ENCODE measurements at regions not wholly inside any gene's neighbourhood (a gene's known extent, or its start where the extent isn't known, plus 50 kb on each side); places are given as distances from the start of the nearest gene placed in this dataset.

GRCh38 chr1:217955723-217956122, 324.6 kb downstream of the SPATA17 start:
- H3K4me3 ChIP-seq (ENCODE audit: insufficient read depth, low read length, poor library complexity, severe bottlenecking), result no peak overlapping the region
- H4K20me1 ChIP-seq (ENCODE audit: low read depth, low read length), result no peaks in the 10 kb centered on the region
- H3K27ac ChIP-seq (ENCODE audit: low read depth, low read length), result no peak overlapping the region
- H3F3A ChIP-seq (ENCODE audit: insufficient read depth), result no peaks in the 10 kb centered on the region
- H2AFZ ChIP-seq (ENCODE audit: low read depth, low read length, severe bottlenecking), result no peak overlapping the region
- H3K27me3 ChIP-seq (ENCODE audit: low read length), result no peaks in the 10 kb centered on the region
- no peaks in the 10 kb centered on the region for H3K79me2 ChIP-seq (ENCODE audit: insufficient read depth, low read length)
- no peaks in the 10 kb centered on the region for H3K36me3 ChIP-seq (ENCODE audit: low read length)
- H3K9me2 ChIP-seq (replicated peaks; ENCODE audit: insufficient read depth, low read length), result no peaks in the 10 kb centered on the region
- H3K9me3 ChIP-seq (ENCODE audit: insufficient read depth, low read length), result no peaks in the 10 kb centered on the region
- H3K9ac ChIP-seq (ENCODE audit: low read length), result no peak overlapping the region
- TF ChIP-seq EZH2phosphoT487 (conservative IDR thresholded peaks at IDR 0.05; ENCODE audit: low read length) (no peak), CTCF (IDR thresholded peaks at IDR 0.05; ENCODE audit: insufficient read depth, low read length, poor library complexity, severe bottlenecking) (no peak)
- no peak overlapping the region for H3K4me2 ChIP-seq (ENCODE audit: low read depth, low read length, poor library complexity, severe bottlenecking)

- no peaks in the 10 kb centered on the region for H3K79me2 ChIP-seq (ENCODE audit: insufficient read depth, low read length)
- no peaks in the 10 kb centered on the region for H3K9me2 ChIP-seq (replicated peaks; ENCODE audit: insufficient read depth, low read length)
- no peak overlapping the region for H3K4me3 ChIP-seq (ENCODE audit: insufficient read depth, low read length, poor library complexity, severe bottlenecking)
- H3K36me3 ChIP-seq (ENCODE audit: low read length), result no peaks in the 10 kb centered on the region
- no peaks in the 10 kb centered on the region for H4K20me1 ChIP-seq (ENCODE audit: low read depth, low read length)
- H2AFZ ChIP-seq (ENCODE audit: low read depth, low read length, severe bottlenecking), result no peak overlapping the region
- H3K9me3 ChIP-seq (ENCODE audit: insufficient read depth, low read length), result no peaks in the 10 kb centered on the region
- no peak overlapping the region for H3K9ac ChIP-seq (ENCODE audit: low read length)
- TF ChIP-seq EZH2phosphoT487 (conservative IDR thresholded peaks at IDR 0.05; ENCODE audit: low read length), result no peak
- TF ChIP-seq CTCF (IDR thresholded peaks at IDR 0.05; ENCODE audit: insufficient read depth, low read length, poor library complexity, severe bottlenecking), result no peak
- no peak overlapping the region for H3K4me2 ChIP-seq (ENCODE audit: low read depth, low read length, poor library complexity, severe bottlenecking)
- no peak overlapping the region for H3K27ac ChIP-seq (ENCODE audit: low read depth, low read length)
- no peaks in the 10 kb centered on the region for H3F3A ChIP-seq (ENCODE audit: insufficient read depth)
- H3K27me3 ChIP-seq (ENCODE audit: low read length), result no peaks in the 10 kb centered on the region
These were observed 319.8 kb upstream of the RRP15 start for GRCh38 chr1:217965156-217965786.

- Histone ChIP-seq H3K27ac (ENCODE audit: low read depth, low read length) (no peak overlapping the region), H3K9me3 (ENCODE audit: insufficient read depth, low read length) (no peaks in the 10 kb centered on the region), H3K9ac (ENCODE audit: low read length) (no peak overlapping the region), H3K36me3 (ENCODE audit: low read length) (no peaks in the 10 kb centered on the region), H3K4me2 (ENCODE audit: low read depth, low read length, poor library complexity, severe bottlenecking) (no peak overlapping the region), H3K27me3 (ENCODE audit: low read length) (no peaks in the 10 kb centered on the region), H3K4me3 (ENCODE audit: insufficient read depth, low read length, poor library complexity, severe bottlenecking) (no peak overlapping the region), H4K20me1 (ENCODE audit: low read depth, low read length) (no peaks in the 10 kb centered on the region), H3F3A (ENCODE audit: insufficient read depth) (no peaks in the 10 kb centered on the region), H3K79me2 (ENCODE audit: insufficient read depth, low read length) (no peaks in the 10 kb centered on the region), H3K9me2 (replicated peaks; ENCODE audit: insufficient read depth, low read length) (no peaks in the 10 kb centered on the region), H2AFZ (ENCODE audit: low read depth, low read length, severe bottlenecking) (no peak overlapping the region)
- TF ChIP-seq CTCF (IDR thresholded peaks at IDR 0.05; ENCODE audit: insufficient read depth, low read length, poor library complexity, severe bottlenecking) (no peak), EZH2phosphoT487 (conservative IDR thresholded peaks at IDR 0.05; ENCODE audit: low read length) (no peak)
These were observed 317.0 kb upstream of the RRP15 start for GRCh38 chr1:217968085-217968484.
